ENCODE measurements at regions not wholly inside any gene's neighbourhood (a gene's known extent, or its start where the extent isn't known, plus 50 kb on each side); places are given as distances from the start of the nearest gene placed in this dataset.
"Not testable (repeated sequence)": the region's sequence is repeated elsewhere in the genome, so short reads cannot be mapped to it uniquely, and the experiment has no call there.

- no peaks in the 10 kb centered on the region for H3K36me3 Mint-ChIP-seq (ENCODE audit: low read depth)
- H3K27ac Mint-ChIP-seq: no peak overlapping the region
- no peak for DNase-seq
- H3K9me3 Mint-ChIP-seq: no peaks in the 10 kb centered on the region; the same call in 1 of the 2 replicates
- H3K27me3 Mint-ChIP-seq (ENCODE audit: insufficient read depth): peaks cover 2% of the 10 kb centered on the region
- no peak for TF ChIP-seq CTCF (IDR thresholded peaks at IDR 0.05)
- H3K4me3 Mint-ChIP-seq: no peak overlapping the region
- no peaks in the 10 kb centered on the region for H3K4me1 Mint-ChIP-seq (ENCODE audit: low read depth)
Observed at GRCh38 chr17:14427900-14428647, 127.2 kb downstream of the HS3ST3B1 start.

- not testable (repeated sequence) for H3K27me3 Mint-ChIP-seq (ENCODE audit: insufficient read depth); H3K27ac Mint-ChIP-seq; H3K4me3 Mint-ChIP-seq; DNase-seq; H3K36me3 Mint-ChIP-seq (ENCODE audit: low read depth); H3K9me3 Mint-ChIP-seq; H3K4me1 Mint-ChIP-seq (ENCODE audit: low read depth)
Observed at GRCh38 chr17:14423156-14423555, 122.3 kb downstream of the HS3ST3B1 start.

GRCh38 chr17:14417336-14417735, 116.5 kb downstream of the HS3ST3B1 start:
- H3K4me1 Mint-ChIP-seq (ENCODE audit: low read depth): no peaks in the 10 kb centered on the region
- peaks cover 1% of the 10 kb centered on the region; the same call in 1 of the 2 replicates for H3K27me3 Mint-ChIP-seq (ENCODE audit: insufficient read depth)
- no peaks in the 10 kb centered on the region for H3K36me3 Mint-ChIP-seq (ENCODE audit: low read depth)
- no peak for TF ChIP-seq CTCF (IDR thresholded peaks at IDR 0.05)
- H3K4me3 Mint-ChIP-seq: no peak overlapping the region
- H3K9me3 Mint-ChIP-seq: no peaks in the 10 kb centered on the region
- H3K27ac Mint-ChIP-seq: no peak overlapping the region
- no peak for DNase-seq

GRCh38 chr17:14409292-14409691, 108.4 kb downstream of the HS3ST3B1 start:
- DNase-seq: no peak
- H3K27ac Mint-ChIP-seq: no peak overlapping the region
- H3K4me3 Mint-ChIP-seq: no peak overlapping the region
- TF ChIP-seq CTCF (IDR thresholded peaks at IDR 0.05): no peak
- H3K27me3 Mint-ChIP-seq (ENCODE audit: insufficient read depth): peaks cover 3% of the 10 kb centered on the region
- H3K4me1 Mint-ChIP-seq (ENCODE audit: low read depth): no peaks in the 10 kb centered on the region
- H3K9me3 Mint-ChIP-seq: no peaks in the 10 kb centered on the region
- H3K36me3 Mint-ChIP-seq (ENCODE audit: low read depth): no peaks in the 10 kb centered on the region

- Mint-ChIP-seq H3K27me3 (ENCODE audit: insufficient read depth) (peaks cover 3% of the 10 kb centered on the region), H3K27ac (no peak overlapping the region), H3K9me3 (no peaks in the 10 kb centered on the region), H3K4me3 (no peak overlapping the region), H3K36me3 (ENCODE audit: low read depth) (no peaks in the 10 kb centered on the region), H3K4me1 (ENCODE audit: low read depth) (no peaks in the 10 kb centered on the region)
- TF ChIP-seq CTCF (IDR thresholded peaks at IDR 0.05): no peak
- no peak for DNase-seq
Observed at GRCh38 chr17:14407541-14407940, 106.7 kb downstream of the HS3ST3B1 start.

- H3K9me3 Mint-ChIP-seq: no peaks in the 10 kb centered on the region
- H3K4me3 Mint-ChIP-seq: no peak overlapping the region
- H3K36me3 Mint-ChIP-seq (ENCODE audit: low read depth): no peaks in the 10 kb centered on the region
- no peak for DNase-seq
- H3K27me3 Mint-ChIP-seq (ENCODE audit: insufficient read depth): peaks cover 3% of the 10 kb centered on the region
- TF ChIP-seq CTCF (IDR thresholded peaks at IDR 0.05): no peak
- no peaks in the 10 kb centered on the region for H3K4me1 Mint-ChIP-seq (ENCODE audit: low read depth)
- H3K27ac Mint-ChIP-seq: no peak overlapping the region
Observed at GRCh38 chr17:14405189-14405588, 104.3 kb downstream of the HS3ST3B1 start.
